ENCODE measurements at regions not wholly inside any gene's neighbourhood (a gene's known extent, or its start where the extent isn't known, plus 50 kb on each side); places are given as distances from the start of the nearest gene placed in this dataset.

DNA sequence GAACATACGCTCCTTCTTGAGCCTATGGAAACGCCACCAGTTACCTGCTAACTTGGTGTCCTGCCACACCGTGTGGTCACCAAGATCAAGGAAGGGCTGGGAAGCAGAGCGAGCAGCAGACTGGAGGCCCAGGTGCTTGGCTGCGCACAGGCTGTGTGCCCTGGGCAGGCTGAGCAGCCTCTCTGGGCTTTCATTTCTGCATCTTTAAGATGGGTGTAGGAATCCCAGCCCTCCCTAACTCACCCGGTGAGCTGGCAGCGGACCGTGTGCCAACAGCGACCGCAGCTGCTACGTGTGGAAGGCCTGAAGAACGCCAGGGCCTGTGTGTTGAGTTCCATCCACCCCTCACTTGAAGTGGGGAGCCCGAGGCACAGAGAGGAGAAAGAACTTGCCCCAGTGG, 80.0 kb downstream of the IRF8 start:
- no peak for TF ChIP-seq EZH2 (IDR thresholded peaks at IDR 0.05; ENCODE audit: low read depth)
- TF ChIP-seq, protein P1, sequence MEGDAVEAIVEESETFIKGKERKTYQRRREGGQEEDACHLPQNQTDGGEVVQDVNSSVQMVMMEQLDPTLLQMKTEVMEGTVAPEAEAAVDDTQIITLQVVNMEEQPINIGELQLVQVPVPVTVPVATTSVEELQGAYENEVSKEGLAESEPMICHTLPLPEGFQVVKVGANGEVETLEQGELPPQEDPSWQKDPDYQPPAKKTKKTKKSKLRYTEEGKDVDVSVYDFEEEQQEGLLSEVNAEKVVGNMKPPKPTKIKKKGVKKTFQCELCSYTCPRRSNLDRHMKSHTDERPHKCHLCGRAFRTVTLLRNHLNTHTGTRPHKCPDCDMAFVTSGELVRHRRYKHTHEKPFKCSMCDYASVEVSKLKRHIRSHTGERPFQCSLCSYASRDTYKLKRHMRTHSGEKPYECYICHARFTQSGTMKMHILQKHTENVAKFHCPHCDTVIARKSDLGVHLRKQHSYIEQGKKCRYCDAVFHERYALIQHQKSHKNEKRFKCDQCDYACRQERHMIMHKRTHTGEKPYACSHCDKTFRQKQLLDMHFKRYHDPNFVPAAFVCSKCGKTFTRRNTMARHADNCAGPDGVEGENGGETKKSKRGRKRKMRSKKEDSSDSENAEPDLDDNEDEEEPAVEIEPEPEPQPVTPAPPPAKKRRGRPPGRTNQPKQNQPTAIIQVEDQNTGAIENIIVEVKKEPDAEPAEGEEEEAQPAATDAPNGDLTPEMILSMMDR (conservative IDR thresholded peaks at IDR 0.05) = no peak

Data from PC-9 (cell line).